Ascending aorta (tissue), 2 donors: ENCODE measurements at regions not wholly inside any gene's neighbourhood (a gene's known extent, or its start where the extent isn't known, plus 50 kb on each side); places are given as distances from the start of the nearest gene placed in this dataset.

Experiments used
- DNase-seq, 2 donors: peaks; one replicate each; pipeline ENCODE4 v3.0.0-alpha.2; 2019; ENCODE audit warnings: low spot score in 2 of 2
- H3K27ac ChIP-seq, 2 donors: fragments of 200-600 bp; sonication (generic); one replicate each; pipeline ENCODE4 v1.5.1; 2016 to 2017; ENCODE audit warnings: mild to moderate bottlenecking in 1 of 2
- H3K27me3 ChIP-seq: fragments of 200-600 bp; sonication (generic); one replicate; pipeline ENCODE4 v1.5.1; 2017
- H3K36me3 ChIP-seq, 2 donors: fragments of 200-600 bp; sonication (generic); one replicate each; pipeline ENCODE4 v1.5.1; 2016
- H3K4me1 ChIP-seq, 2 donors: fragments of 200-600 bp; sonication (generic); one replicate each; pipeline ENCODE4 v1.5.1; 2016 to 2017; ENCODE audit warnings: mild to moderate bottlenecking in 1 of 2
- H3K4me3 ChIP-seq, 2 donors: fragments of 200-600 bp; sonication (generic); one replicate each; pipeline ENCODE4 v1.5.1; 2016 to 2017; ENCODE audit warnings: mild to moderate bottlenecking in 1 of 2
- H3K9me3 ChIP-seq, 2 donors: fragments of 200-600 bp; sonication (generic); one replicate each; pipeline ENCODE4 v1.5.1; 2016
- CTCF ChIP-seq, 3 experiments: fragments of 200-600 bp in 2 of 3; fragments of 450-650 bp in 1 of 3; sonication (generic) in 2 of 3; IDR thresholded peaks; one replicate each; pipeline ENCODE4 v1.5.1; 2016 to 2019; ENCODE audit warnings: antibody characterized with exemption in 3 of 3, mild to moderate bottlenecking in 1 of 3, moderate library complexity in 1 of 3
- intact Hi-C: fragments of 100-400 bp; cut with DNase I; formaldehyde crosslinking; loops from one replicate; pipeline ENCODE4 v1.15.1; 2023

GRCh38 chr4:156132196-156132595 is 178.5 kb upstream of the CTSO start:
- DNase-seq: no peak
- no peaks in the 10 kb centered on the region for H3K27me3 ChIP-seq
- H3K27ac ChIP-seq: no peak overlapping the region
- intact Hi-C loops: no loop called here
- no peaks in the 10 kb centered on the region for H3K9me3 ChIP-seq
- H3K4me1 ChIP-seq: no peaks in the 10 kb centered on the region
- no peaks in the 10 kb centered on the region for H3K36me3 ChIP-seq
- TF ChIP-seq CTCF (IDR thresholded peaks at IDR 0.05): no peak
- no peak overlapping the region for H3K4me3 ChIP-seq

GRCh38 chr4:156128616-156129015 is 174.9 kb upstream of the CTSO start:
- no peak for DNase-seq
- intact Hi-C loops: no loop called here
- no peaks in the 10 kb centered on the region for H3K27me3 ChIP-seq
- no peak overlapping the region for H3K27ac ChIP-seq
- TF ChIP-seq CTCF (IDR thresholded peaks at IDR 0.05): no peak
- H3K9me3 ChIP-seq: peaks cover 0 to 4% of the 10 kb centered on the region in 2 donors
- no peak overlapping the region for H3K4me3 ChIP-seq
- no peaks in the 10 kb centered on the region for H3K4me1 ChIP-seq
- H3K36me3 ChIP-seq: no peaks in the 10 kb centered on the region

DNA sequence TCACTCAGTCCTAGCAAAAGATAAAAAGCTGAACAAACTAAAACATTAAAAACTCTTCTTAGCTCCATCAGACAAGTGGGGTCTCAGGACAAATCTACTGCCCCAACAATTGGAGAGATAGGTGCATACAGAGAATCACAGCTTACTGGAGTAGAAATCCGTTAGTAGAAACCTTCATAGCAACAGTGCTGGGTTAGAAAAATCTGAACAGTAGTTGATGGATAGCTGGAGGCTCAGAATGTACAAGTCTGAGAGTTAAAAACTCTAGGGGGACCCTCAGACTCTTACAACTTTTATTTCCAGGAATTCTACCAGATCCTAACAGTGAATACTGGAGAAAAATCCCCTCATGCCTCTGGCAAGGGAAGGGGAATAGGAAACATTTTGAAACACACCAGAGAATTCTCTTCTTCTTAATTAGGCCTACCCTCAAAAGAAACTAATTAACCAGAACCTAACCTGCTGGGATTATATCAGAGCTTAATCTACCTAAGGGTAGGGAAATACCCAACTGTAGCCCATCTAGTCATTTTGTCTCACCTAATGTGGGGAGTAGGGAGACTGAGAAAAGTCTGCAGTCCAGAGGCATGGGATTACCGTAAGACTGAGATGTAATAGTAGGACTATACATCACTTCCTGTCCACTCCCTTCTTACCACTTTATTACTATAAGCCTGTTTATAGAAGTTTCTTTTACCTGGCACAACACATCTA is 165.0 kb upstream of the CTSO start:
- no peak for DNase-seq
- intact Hi-C loops: no loop called here

DNA sequence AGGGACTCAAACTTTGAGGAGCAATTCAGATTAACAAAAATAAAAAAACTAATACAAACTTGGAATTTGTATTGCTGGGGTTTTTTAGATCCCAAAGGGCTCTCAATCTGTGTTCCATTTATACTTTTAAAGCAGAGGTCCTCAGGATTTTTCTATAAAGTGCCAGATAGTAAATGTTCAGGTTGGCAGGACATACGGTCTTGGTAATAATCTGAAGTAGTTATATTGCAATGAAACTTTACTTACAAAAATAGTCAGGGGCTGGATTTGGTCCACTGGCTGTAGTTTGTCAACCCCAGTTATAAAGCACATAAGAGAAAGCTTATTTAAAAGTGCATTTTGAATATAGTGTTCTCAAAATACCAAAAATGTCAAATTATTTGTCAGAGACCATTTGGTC is 164.1 kb upstream of the CTSO start:
- intact Hi-C loops: no loop called here
- Histone ChIP-seq H3K4me1 (no peaks in the 10 kb centered on the region), H3K27ac (no peak overlapping the region)

More for the DNA sequence above, 165.0 kb upstream of the CTSO start:
- H3K4me3 ChIP-seq: no peak overlapping the region
- TF ChIP-seq CTCF (IDR thresholded peaks at IDR 0.05): no peak
- H3K27me3 ChIP-seq: no peaks in the 10 kb centered on the region
- H3K36me3 ChIP-seq: no peaks in the 10 kb centered on the region
- no peak overlapping the region for H3K27ac ChIP-seq
- H3K9me3 ChIP-seq: no peaks in the 10 kb centered on the region
- H3K4me1 ChIP-seq: no peaks in the 10 kb centered on the region

GRCh38 chr4:156116991-156117390 is 163.3 kb upstream of the CTSO start:
- H3K4me3 ChIP-seq: no peak overlapping the region
- H3K36me3 ChIP-seq: no peaks in the 10 kb centered on the region
- intact Hi-C loops: no loop called here
- TF ChIP-seq CTCF (IDR thresholded peaks at IDR 0.05): no peak
- H3K9me3 ChIP-seq: no peaks in the 10 kb centered on the region
- H3K4me1 ChIP-seq: no peaks in the 10 kb centered on the region
- no peaks in the 10 kb centered on the region for H3K27me3 ChIP-seq
- no peak overlapping the region for H3K27ac ChIP-seq
- DNase-seq: no peak

More for the DNA sequence above, 164.1 kb upstream of the CTSO start:
- TF ChIP-seq CTCF (IDR thresholded peaks at IDR 0.05): no peak
- Histone ChIP-seq H3K9me3 (no peaks in the 10 kb centered on the region), H3K27me3 (no peaks in the 10 kb centered on the region), H3K36me3 (no peaks in the 10 kb centered on the region), H3K4me3 (no peak overlapping the region)
- no peak for DNase-seq
